ENCODE measurements at regions not wholly inside any gene's neighbourhood (a gene's known extent, or its start where the extent isn't known, plus 50 kb on each side); places are given as distances from the start of the nearest gene placed in this dataset.
"Not testable (repeated sequence)": the region's sequence is repeated elsewhere in the genome, so short reads cannot be mapped to it uniquely, and the experiment has no call there.

GRCh38 chr1:105137543-105138457 lies 1388.1 kb downstream of the AMY1C start:
- DNase-seq (ENCODE audit: low read depth), result no peak

- DNase-seq (ENCODE audit: low read depth), result no peak
Observed at GRCh38 chr1:105138458-105138893, 1388.8 kb downstream of the AMY1C start.

GRCh38 chr1:105172788-105173187 lies 1423.1 kb downstream of the AMY1C start:
- DNase-seq (ENCODE audit: low read depth), result no peak

- DNase-seq (ENCODE audit: low read depth), result no peak
Observed at GRCh38 chr1:105180789-105181188, 1431.1 kb downstream of the AMY1C start.

GRCh38 chr1:105204836-105205371 lies 1455.2 kb downstream of the AMY1C start:
- no peak for DNase-seq (ENCODE audit: low read depth)

- no peak for DNase-seq (ENCODE audit: low read depth)
Observed at GRCh38 chr1:105208581-105208980, 1458.9 kb downstream of the AMY1C start.

GRCh38 chr1:105210747-105211146 lies 1461.0 kb downstream of the AMY1C start:
- no peak for DNase-seq (ENCODE audit: low read depth)

GRCh38 chr1:105231378-105231777 lies 1481.7 kb downstream of the AMY1C start:
- DNase-seq (ENCODE audit: low read depth), result no peak

- DNase-seq (ENCODE audit: low read depth), result no peak
Observed at GRCh38 chr1:105243411-105243810, 1493.7 kb downstream of the AMY1C start.

GRCh38 chr1:105243969-105244368 lies 1494.3 kb downstream of the AMY1C start:
- DNase-seq (ENCODE audit: low read depth), result no peak

- no peak for DNase-seq (ENCODE audit: low read depth)
Observed at GRCh38 chr1:105254906-105255305, 1505.2 kb downstream of the AMY1C start.

GRCh38 chr1:105260001-105260400 lies 1510.3 kb downstream of the AMY1C start:
- DNase-seq (ENCODE audit: low read depth), result no peak

- no peak for DNase-seq (ENCODE audit: low read depth)
Observed at GRCh38 chr1:105270966-105271365, 1521.3 kb downstream of the AMY1C start.

- not testable (repeated sequence) for DNase-seq (ENCODE audit: low read depth)
Observed at GRCh38 chr1:105272376-105272775, 1522.7 kb downstream of the AMY1C start.

GRCh38 chr1:105294838-105295237 lies 1545.1 kb downstream of the AMY1C start:
- no peak for DNase-seq (ENCODE audit: low read depth)

GRCh38 chr1:105310063-105310462 lies 1560.4 kb downstream of the AMY1C start:
- DNase-seq (ENCODE audit: low read depth), result no peak

- no peak for DNase-seq (ENCODE audit: low read depth)
Observed at GRCh38 chr1:105317976-105318375, 1568.3 kb downstream of the AMY1C start.

GRCh38 chr1:105326886-105327285 lies 1577.2 kb downstream of the AMY1C start:
- no peak for DNase-seq (ENCODE audit: low read depth)

GRCh38 chr1:105337420-105337819 lies 1587.7 kb downstream of the AMY1C start:
- DNase-seq (ENCODE audit: low read depth), result no peak

- no peak for DNase-seq (ENCODE audit: low read depth)
Observed at GRCh38 chr1:105343317-105343716, 1593.6 kb downstream of the AMY1C start.

GRCh38 chr1:105359457-105359856 lies 1609.8 kb downstream of the AMY1C start:
- no peak for DNase-seq (ENCODE audit: low read depth)

GRCh38 chr1:105362438-105362837 lies 1612.7 kb downstream of the AMY1C start:
- DNase-seq (ENCODE audit: low read depth), result no peak

- no peak for DNase-seq (ENCODE audit: low read depth)
Observed at GRCh38 chr1:105368446-105368845, 1618.7 kb downstream of the AMY1C start.

GRCh38 chr1:105373681-105374080 lies 1624.0 kb downstream of the AMY1C start:
- no peak for DNase-seq (ENCODE audit: low read depth)

Measured in non-pigmented ciliary epithelial cell (primary cell).